ENCODE measurements at regions not wholly inside any gene's neighbourhood (a gene's known extent, or its start where the extent isn't known, plus 50 kb on each side); places are given as distances from the start of the nearest gene placed in this dataset.

GRCh38 chr3:115475178-115476041, 147.9 kb upstream of the GAP43 start:
- no peak for DNase-seq

DNA sequence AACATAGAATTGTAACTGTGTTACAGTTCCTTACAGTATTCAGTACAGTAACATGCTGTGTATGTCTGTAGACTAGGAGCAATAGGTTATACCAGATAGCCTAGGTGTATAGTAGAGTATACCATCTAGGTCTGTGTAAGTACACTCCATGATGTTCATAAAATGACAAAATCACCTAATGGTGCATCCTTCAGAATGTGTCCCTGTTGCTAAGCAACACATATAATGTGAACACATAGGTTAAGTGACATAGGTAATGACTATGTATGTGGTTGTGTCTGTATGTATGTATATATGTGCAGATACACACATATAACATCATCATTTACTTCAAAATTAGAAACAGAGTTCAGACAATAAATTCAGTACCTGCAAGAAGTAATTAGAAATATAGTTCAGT, 146.8 kb upstream of the GAP43 start:
- DNase-seq: no peak

GRCh38 chr3:115478359-115478758, 145.0 kb upstream of the GAP43 start:
- DNase-seq: no peak

DNA sequence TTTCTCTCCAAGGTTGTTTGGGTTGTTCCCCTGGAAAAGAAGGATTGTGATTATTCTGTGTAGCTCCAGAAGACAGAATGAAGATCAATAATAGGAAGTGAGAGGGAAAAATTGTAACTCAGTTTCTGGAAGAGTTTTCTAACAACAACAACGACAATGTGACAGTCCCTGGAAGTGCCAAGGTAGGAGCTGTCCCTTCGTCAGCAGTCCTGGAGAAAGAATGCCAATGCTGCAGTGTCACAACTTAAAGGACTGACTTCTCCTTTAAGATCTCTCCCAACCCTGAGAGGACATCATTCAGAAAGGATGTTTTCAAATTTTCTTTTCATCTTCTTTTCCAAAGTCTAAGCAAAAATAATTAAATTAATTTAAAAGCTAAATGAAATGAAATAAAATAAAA, 136.4 kb upstream of the GAP43 start:
- DNase-seq: no peak

DNA sequence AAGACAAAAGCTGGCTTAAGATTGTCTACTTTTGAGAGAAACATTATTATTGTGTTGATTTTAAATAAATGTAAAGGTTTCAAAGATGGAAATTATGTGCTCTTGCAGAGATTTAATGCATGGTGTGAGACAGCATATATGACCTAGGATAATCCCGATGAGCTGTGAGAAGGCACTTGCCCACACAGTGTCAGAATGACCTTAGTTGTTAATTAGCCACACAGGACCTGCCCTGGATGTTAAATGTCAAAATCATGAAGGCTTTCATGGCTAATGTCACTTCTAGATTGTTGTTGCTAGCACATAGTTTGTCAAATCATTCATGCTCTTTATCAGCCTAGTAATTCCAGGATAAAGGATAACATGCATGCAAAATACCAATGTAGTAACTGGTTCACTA, 135.3 kb upstream of the GAP43 start:
- no peak for DNase-seq

DNA sequence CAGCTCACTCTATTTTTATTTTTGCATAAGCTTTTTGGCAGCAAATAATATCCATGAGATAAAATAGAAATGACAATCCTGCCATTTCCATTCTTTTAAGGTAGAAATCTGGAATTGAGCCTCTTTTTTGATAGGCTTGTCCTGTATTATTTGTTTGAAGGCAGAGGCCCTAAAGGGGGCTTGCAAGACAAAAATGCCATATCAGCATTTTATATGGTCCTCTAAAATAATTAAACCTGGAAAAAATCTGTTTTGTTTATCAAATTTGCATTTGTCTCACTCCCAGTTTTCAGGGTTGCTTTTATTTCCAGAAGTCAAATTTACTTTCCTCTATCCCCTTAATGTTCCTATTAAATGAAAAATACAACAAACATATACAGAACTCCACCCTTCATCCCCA, 134.9 kb upstream of the GAP43 start:
- no peak for DNase-seq

- DNase-seq: no peak
Measured at GRCh38 chr3:115494826-115495225, 128.5 kb upstream of the GAP43 start.

DNA sequence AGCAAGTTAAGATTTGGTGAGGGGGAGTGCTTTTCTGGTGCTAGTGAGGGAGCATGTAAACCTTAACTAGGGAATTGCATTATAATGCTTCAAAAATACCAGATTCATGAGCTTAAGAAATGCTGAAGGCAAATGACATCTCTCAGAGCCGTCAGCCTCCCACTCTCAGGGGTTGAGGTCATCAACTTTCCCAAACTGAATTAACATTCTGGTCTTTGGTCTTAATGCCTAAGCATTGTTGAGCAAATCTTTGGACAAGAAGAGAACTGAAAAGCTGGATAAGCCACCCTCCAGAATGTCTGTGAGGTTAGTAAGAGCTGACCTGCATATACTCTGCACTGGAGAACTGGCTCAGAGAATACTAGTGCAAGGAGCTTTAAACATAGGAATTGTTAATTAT, 124.9 kb upstream of the GAP43 start:
- DNase-seq: no peak

DNA sequence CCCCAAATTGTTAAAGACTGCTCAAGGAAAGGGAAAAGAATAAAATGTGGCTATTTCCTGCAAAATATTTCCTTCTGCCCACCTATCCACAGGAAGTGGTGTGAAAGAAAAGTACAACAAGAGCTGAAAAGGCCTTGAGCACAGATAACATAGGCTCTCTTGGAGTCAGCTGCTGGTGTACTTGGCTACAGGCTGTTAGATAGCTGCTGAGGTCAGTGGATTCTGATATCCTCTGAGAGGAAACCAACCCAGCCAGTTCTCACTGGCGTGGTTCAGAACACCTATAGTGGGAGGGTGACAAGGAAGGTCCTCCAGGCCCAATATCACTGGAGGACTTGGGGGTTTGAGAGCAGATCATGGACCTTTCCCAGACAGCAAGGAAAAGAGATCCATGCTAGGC, 124.4 kb upstream of the GAP43 start:
- no peak for DNase-seq

- no peak for DNase-seq
Measured at GRCh38 chr3:115499666-115500065, 123.6 kb upstream of the GAP43 start.

GRCh38 chr3:115500795-115501194, 122.5 kb upstream of the GAP43 start:
- DNase-seq: no peak

GRCh38 chr3:115502128-115502527, 121.2 kb upstream of the GAP43 start:
- DNase-seq: no peak

GRCh38 chr3:115503394-115503793, 119.9 kb upstream of the GAP43 start:
- no peak for DNase-seq

- DNase-seq: no peak
Measured at GRCh38 chr3:115508562-115508961, 114.7 kb upstream of the GAP43 start.

- DNase-seq: peak in 1 of 5 experiments; percentile 11
Measured at GRCh38 chr3:115512565-115513415, 110.5 kb upstream of the GAP43 start.

GRCh38 chr3:115513416-115513800, 109.9 kb upstream of the GAP43 start:
- DNase-seq: peak in 1 of 5 experiments; percentile 4

- no peak for DNase-seq
Measured at GRCh38 chr3:115517457-115518050, 105.8 kb upstream of the GAP43 start.

DNA sequence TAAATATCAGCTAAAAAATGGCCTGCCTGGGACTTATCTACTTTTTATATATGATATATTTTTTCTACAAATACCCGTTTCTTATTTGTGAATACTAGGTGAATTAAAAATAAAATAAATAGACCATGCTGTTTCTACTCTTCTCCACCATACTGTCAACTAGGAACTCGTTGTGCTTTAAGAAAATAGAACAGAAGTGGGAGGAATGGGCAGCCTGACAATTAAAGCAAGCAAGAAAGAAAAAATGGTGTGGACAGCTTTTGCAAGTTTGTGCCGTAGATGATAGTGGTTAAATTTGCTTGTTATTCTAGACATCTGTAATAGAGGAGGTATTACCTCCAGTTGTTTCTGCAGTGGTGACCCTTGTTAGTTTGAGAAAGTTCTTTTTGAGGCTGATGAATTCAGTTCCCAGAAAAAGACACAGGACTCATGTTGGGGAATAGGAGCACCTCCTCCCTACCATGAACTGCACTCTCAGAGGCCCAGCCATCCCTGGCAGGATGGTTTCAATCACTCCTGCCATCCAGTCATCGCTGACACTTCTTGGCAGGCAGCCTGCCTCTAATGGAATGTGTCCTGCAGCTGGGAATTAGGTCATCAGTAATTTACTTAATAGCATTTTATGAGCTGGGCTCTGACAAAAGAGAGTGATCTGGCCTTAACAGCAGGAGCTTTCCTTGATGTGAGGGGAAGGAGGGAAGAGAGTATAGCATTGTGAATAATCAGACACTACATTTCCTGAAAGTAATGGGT, 105.0 kb upstream of the GAP43 start:
- no peak for DNase-seq

DNA sequence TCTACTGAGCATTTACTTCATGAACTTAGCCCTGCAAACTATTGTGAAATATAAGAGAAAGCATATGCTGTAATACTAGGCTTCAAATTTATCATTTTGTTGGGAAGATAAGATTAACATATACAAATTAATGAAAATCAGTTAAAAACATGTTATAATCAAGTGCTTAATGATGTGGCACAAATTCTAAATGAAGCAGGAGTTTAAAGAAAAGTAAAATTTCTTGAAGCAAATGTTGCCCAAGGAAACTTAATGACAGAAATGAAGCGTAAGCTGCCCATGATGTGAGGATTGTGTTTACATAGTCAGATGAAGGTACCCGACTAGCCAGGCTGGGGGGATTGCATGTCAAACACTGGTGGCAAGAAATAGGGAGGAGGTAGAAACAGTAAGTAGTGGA, 103.1 kb upstream of the GAP43 start:
- no peak for DNase-seq

- DNase-seq: no peak
Measured at GRCh38 chr3:115520651-115521245, 102.6 kb upstream of the GAP43 start.

- DNase-seq: no peak
Measured at GRCh38 chr3:115523458-115523857, 99.9 kb upstream of the GAP43 start.

GRCh38 chr3:115524549-115524948, 98.8 kb upstream of the GAP43 start:
- no peak for DNase-seq

Data from T-helper 2 cell (primary cell).